ENCODE measurements at regions not wholly inside any gene's neighbourhood (a gene's known extent, or its start where the extent isn't known, plus 50 kb on each side); places are given as distances from the start of the nearest gene placed in this dataset.

DNA sequence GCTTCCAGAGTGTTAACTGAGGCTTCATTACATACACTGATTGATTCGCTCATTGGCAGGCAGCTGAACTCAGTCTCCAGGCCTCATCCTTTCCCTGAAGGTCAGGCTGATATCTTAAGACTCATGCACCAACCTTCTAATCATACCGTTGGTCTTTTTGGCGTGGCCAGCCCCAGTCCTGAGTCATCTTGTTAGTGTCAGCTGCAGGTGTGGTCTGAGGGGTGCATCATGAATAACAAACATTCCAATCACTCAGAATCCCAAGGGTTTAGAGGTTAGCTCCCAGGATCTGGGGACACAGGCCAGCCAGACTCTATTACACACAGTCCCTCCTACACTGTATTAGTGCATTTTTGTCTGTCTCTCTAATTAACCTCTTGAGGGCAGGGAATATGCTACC is 271.5 kb downstream of the HRH4 start:
- Mint-ChIP-seq H3K9me3 (no peaks in the 10 kb centered on the region), H3K27me3 (ENCODE audit: insufficient read depth) (peaks cover 8% of the 10 kb centered on the region), H3K4me1 (ENCODE audit: low read depth) (peaks cover 6% of the 10 kb centered on the region; the same call in 1 of the 2 replicates), H3K27ac (no peak overlapping the region), H3K4me3 (no peak overlapping the region), H3K36me3 (ENCODE audit: low read depth) (no peaks in the 10 kb centered on the region)
- DNase-seq = no peak
- no peak for TF ChIP-seq CTCF (IDR thresholded peaks at IDR 0.05)

DNA sequence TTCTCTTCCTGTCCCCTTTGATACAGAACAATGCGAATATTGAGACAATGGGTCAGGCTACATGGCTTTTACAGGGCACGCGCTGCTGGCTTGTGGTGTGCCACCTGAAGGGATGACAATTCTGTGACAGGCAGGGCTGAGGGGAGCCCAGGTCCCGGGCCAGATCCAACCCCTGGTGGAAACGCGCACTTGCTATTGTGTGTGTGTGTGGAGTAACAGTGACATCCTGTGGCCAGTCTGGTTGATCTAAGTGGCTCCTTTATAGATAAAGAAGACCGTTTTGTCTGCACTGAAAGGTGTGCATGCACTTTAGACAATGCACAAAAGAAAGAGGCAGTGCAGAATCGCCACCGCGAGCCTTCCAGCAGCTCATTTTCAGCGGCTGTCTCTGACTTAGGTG is 273.6 kb downstream of the HRH4 start:
- Mint-ChIP-seq H3K4me3 (no peak overlapping the region), H3K9me3 (no peaks in the 10 kb centered on the region), H3K27ac (no peak overlapping the region), H3K27me3 (ENCODE audit: insufficient read depth) (peaks cover 3% of the 10 kb centered on the region; the same call in 1 of the 2 replicates), H3K4me1 (ENCODE audit: low read depth) (no peaks in the 10 kb centered on the region), H3K36me3 (ENCODE audit: low read depth) (no peaks in the 10 kb centered on the region)
- peak; percentile 32; the same call in 1 of the 2 replicates for TF ChIP-seq CTCF (IDR thresholded peaks at IDR 0.05)
- DNase-seq = no peak

GRCh38 chr18:24735624-24736231 is 275.3 kb downstream of the HRH4 start:
- no peak for TF ChIP-seq CTCF (IDR thresholded peaks at IDR 0.05)
- H3K9me3 Mint-ChIP-seq = no peaks in the 10 kb centered on the region
- H3K4me1 Mint-ChIP-seq (ENCODE audit: low read depth) = no peaks in the 10 kb centered on the region
- no peaks in the 10 kb centered on the region for H3K36me3 Mint-ChIP-seq (ENCODE audit: low read depth)
- H3K27me3 Mint-ChIP-seq (ENCODE audit: insufficient read depth) = peaks cover 2% of the 10 kb centered on the region; the same call in 1 of the 2 replicates
- DNase-seq = no peak
- H3K27ac Mint-ChIP-seq = no peak overlapping the region
- no peak overlapping the region for H3K4me3 Mint-ChIP-seq

DNA sequence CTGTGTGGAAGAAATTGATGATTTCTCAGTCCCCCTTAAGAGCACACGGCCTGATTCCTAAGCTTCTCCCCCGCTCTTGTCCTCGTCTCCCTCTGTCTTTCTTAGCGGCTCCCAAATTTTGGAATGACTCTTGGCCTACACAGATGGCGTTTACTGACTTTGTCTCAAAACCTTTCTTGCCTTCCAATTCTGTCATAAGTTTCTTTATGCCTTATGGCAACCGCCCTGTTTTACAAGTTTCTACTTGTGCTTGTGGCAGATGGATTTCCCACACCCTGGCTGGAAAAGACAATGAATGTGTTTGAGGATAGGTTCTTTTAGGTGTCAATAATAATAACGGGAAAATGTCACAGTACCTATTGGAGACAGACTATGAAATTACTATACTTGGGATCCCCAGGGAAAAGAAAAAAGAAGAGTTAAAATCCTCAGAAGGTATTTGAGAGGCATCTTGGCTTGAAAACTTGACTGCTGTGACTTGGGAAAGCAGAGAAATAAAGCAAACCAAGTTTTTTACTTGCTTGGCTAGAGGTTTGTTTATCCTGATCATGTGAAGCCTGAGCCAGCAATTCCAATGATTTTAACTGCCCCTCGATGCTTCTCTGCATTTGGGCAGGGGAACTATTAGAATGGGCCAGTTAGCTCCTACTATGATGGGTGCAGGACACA is 276.4 kb downstream of the HRH4 start:
- DNase-seq = no peak
- H3K36me3 Mint-ChIP-seq (ENCODE audit: low read depth) = no peaks in the 10 kb centered on the region

DNA sequence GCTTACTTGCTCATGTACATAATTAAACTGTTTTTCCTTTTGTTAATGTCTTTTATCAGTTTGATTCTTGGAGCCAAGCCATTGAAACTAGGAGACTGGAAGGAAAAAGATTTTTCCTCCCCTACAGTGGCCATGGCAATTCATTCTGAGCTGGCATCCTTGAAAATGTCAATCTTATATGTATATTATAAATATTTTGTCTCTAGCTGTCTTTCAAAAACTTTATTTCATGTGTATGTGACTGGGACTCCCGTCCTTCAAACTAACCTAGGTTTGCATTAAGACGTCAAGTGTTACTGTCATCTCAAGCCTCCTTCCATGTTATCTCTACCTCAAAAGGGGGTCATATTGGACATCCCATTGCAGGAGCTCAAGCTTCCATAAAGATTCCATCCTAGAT is 280.4 kb downstream of the HRH4 start:
- Mint-ChIP-seq H3K27ac (no peak overlapping the region), H3K4me1 (ENCODE audit: low read depth) (no peaks in the 10 kb centered on the region), H3K9me3 (no peaks in the 10 kb centered on the region), H3K4me3 (no peak overlapping the region), H3K36me3 (ENCODE audit: low read depth) (no peaks in the 10 kb centered on the region), H3K27me3 (ENCODE audit: insufficient read depth) (no peaks in the 10 kb centered on the region; the same call in 1 of the 2 replicates)
- TF ChIP-seq CTCF (IDR thresholded peaks at IDR 0.05) = no peak
- no peak for DNase-seq

More for the DNA sequence above, 276.4 kb downstream of the HRH4 start:
- Mint-ChIP-seq H3K9me3 (no peaks in the 10 kb centered on the region), H3K27ac (no peak overlapping the region), H3K4me3 (no peak overlapping the region), H3K27me3 (ENCODE audit: insufficient read depth) (no peaks in the 10 kb centered on the region; the same call in 1 of the 2 replicates), H3K4me1 (ENCODE audit: low read depth) (no peaks in the 10 kb centered on the region)
- no peak for TF ChIP-seq CTCF (IDR thresholded peaks at IDR 0.05)

All from HFFc6 (cell line).